ENCODE measurements at regions not wholly inside any gene's neighbourhood (a gene's known extent, or its start where the extent isn't known, plus 50 kb on each side); places are given as distances from the start of the nearest gene placed in this dataset.
A peak's percentile ranks its signal among the peaks of the same experiment; 100 is the strongest.

DNA sequence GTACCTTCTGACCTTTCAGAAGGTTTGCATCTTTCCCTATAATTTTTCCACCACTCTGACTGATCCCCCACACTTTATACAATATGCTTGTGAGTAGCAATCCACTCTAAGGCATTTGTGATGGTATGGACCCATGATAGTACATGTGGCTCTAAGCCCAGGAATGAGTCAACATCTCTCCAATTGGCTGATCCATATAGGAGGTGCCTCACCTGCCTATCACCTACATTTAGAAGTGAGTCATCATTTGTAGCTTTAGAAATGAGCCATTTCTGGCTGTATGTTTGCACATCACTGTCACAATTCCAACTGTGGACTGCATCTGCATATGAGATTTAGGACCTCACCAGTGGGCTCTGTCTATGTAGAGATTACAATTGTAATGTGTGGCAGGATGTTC is 133.1 kb upstream of the ZNF91 start:
- FAIRE-seq (no peak), DNase-seq (ENCODE audit: low read depth, low spot score) (peak; percentile 78)
- H3K4me3 ChIP-seq (ENCODE audit: control insufficient read depth in 2 of 3, extremely low read depth in 1 of 3, insufficient read depth in 2 of 3, low read depth in 1 of 3, low read length in 3 of 3): no peak overlapping the region
- no peaks in the 10 kb centered on the region for H3K9me1 ChIP-seq (ENCODE audit: control insufficient read depth, extremely low read depth, insufficient read depth, low read length)
- dilution Hi-C loops (cut with MboI; ENCODE audit: extremely low pct_ligation_motif_present, low sequenced_read_pairs): no loop called here
- no peaks in the 10 kb centered on the region for H3K36me3 ChIP-seq (ENCODE audit: control insufficient read depth in 2 of 2, extremely low read depth in 1 of 2, insufficient read depth in 2 of 2, low read length in 2 of 2)
- H3K9me3 ChIP-seq (ENCODE audit: control insufficient read depth, low read depth, low read length): peaks cover 2% of the 10 kb centered on the region
- H3K27ac ChIP-seq (ENCODE audit: control insufficient read depth, insufficient read depth, low read length): peak overlapping the region; percentile 33
- H2AFZ ChIP-seq (ENCODE audit: control insufficient read depth, low read length): no peak overlapping the region
- H3K79me2 ChIP-seq (ENCODE audit: control insufficient read depth, insufficient read depth, low read length): no peaks in the 10 kb centered on the region
- TF ChIP-seq, protein P1, sequence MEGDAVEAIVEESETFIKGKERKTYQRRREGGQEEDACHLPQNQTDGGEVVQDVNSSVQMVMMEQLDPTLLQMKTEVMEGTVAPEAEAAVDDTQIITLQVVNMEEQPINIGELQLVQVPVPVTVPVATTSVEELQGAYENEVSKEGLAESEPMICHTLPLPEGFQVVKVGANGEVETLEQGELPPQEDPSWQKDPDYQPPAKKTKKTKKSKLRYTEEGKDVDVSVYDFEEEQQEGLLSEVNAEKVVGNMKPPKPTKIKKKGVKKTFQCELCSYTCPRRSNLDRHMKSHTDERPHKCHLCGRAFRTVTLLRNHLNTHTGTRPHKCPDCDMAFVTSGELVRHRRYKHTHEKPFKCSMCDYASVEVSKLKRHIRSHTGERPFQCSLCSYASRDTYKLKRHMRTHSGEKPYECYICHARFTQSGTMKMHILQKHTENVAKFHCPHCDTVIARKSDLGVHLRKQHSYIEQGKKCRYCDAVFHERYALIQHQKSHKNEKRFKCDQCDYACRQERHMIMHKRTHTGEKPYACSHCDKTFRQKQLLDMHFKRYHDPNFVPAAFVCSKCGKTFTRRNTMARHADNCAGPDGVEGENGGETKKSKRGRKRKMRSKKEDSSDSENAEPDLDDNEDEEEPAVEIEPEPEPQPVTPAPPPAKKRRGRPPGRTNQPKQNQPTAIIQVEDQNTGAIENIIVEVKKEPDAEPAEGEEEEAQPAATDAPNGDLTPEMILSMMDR (optimal IDR thresholded peaks at IDR 0.05 in 1 of 3, IDR thresholded peaks at IDR 0.05 in 1 of 3, conservative IDR thresholded peaks at IDR 0.05 in 1 of 3; ENCODE audit: extremely low read depth in 1 of 3, insufficient read depth in 2 of 3, low read length in 3 of 3): no peak
- no peak for TF ChIP-seq EZH2 (IDR thresholded peaks at IDR 0.05; ENCODE audit: low read length)
- H4K20me1 ChIP-seq (ENCODE audit: control insufficient read depth, extremely low read depth, insufficient read depth, low read length): no peaks in the 10 kb centered on the region
- no peak overlapping the region for H3K4me2 ChIP-seq (ENCODE audit: control insufficient read depth, extremely low read depth, insufficient read depth, low read depth, low read length)
- no peak overlapping the region for H3K9ac ChIP-seq (ENCODE audit: control insufficient read depth, extremely low read depth, insufficient read depth, low read length)
- H3K27me3 ChIP-seq (ENCODE audit: control insufficient read depth, extremely low read depth, insufficient read depth, low read length): no peaks in the 10 kb centered on the region
- peaks cover 7% of the 10 kb centered on the region for H3K4me1 ChIP-seq (ENCODE audit: control insufficient read depth, extremely low read depth, insufficient read depth, low read length)

DNA sequence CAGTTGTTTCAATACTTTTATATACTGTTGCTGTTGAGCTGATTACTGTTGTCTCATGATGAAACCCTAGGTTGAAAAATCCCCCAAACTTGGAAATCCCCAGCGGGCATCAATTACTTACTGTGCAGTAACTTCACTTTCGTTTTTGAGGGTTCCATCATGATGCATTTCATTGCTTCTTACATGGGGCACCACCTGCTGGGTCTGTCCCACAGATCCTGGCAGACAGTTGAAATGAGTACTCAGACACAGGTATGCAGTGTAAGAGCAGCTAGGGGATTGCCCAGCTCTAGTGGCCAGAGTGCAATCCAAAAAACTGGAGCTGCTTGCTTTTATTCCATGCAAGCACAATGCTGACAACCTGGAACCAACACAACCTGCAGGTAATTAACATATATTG is 132.5 kb upstream of the ZNF91 start:
- no peaks in the 10 kb centered on the region for H3K79me2 ChIP-seq (ENCODE audit: control insufficient read depth, insufficient read depth, low read length)
- no peaks in the 10 kb centered on the region for H3K9me1 ChIP-seq (ENCODE audit: control insufficient read depth, extremely low read depth, insufficient read depth, low read length)
- no peaks in the 10 kb centered on the region for H4K20me1 ChIP-seq (ENCODE audit: control insufficient read depth, extremely low read depth, insufficient read depth, low read length)
- no peak for FAIRE-seq
- dilution Hi-C loops (cut with MboI; ENCODE audit: extremely low pct_ligation_motif_present, low sequenced_read_pairs): no loop called here
- DNase-seq (ENCODE audit: low read depth, low spot score): no peak
- no peaks in the 10 kb centered on the region for H3K27me3 ChIP-seq (ENCODE audit: control insufficient read depth, extremely low read depth, insufficient read depth, low read length)
- H3K9ac ChIP-seq (ENCODE audit: control insufficient read depth, extremely low read depth, insufficient read depth, low read length): no peak overlapping the region
- TF ChIP-seq, protein P1 (optimal IDR thresholded peaks at IDR 0.05 in 1 of 3, IDR thresholded peaks at IDR 0.05 in 1 of 3, conservative IDR thresholded peaks at IDR 0.05 in 1 of 3; ENCODE audit: extremely low read depth in 1 of 3, insufficient read depth in 2 of 3, low read length in 3 of 3): no peak
- no peak for TF ChIP-seq EZH2 (IDR thresholded peaks at IDR 0.05; ENCODE audit: low read length)
- peaks cover 7% of the 10 kb centered on the region for H3K4me1 ChIP-seq (ENCODE audit: control insufficient read depth, extremely low read depth, insufficient read depth, low read length)
- H3K9me3 ChIP-seq (ENCODE audit: control insufficient read depth, low read depth, low read length): peaks cover 2% of the 10 kb centered on the region
- peak overlapping the region; percentile 33 for H3K27ac ChIP-seq (ENCODE audit: control insufficient read depth, insufficient read depth, low read length)
- no peaks in the 10 kb centered on the region for H3K36me3 ChIP-seq (ENCODE audit: control insufficient read depth in 2 of 2, extremely low read depth in 1 of 2, insufficient read depth in 2 of 2, low read length in 2 of 2)
- H2AFZ ChIP-seq (ENCODE audit: control insufficient read depth, low read length): no peak overlapping the region
- H3K4me3 ChIP-seq (ENCODE audit: control insufficient read depth in 2 of 3, extremely low read depth in 1 of 3, insufficient read depth in 2 of 3, low read depth in 1 of 3, low read length in 3 of 3): no peak overlapping the region
- no peak overlapping the region for H3K4me2 ChIP-seq (ENCODE audit: control insufficient read depth, extremely low read depth, insufficient read depth, low read depth, low read length)

Measured in keratinocyte (primary cell).